Stimulated activated CD4-positive, alpha-beta T cell treated with anti-CD3 and anti-CD28 coated beads, TNF-alpha, amount 100 ng/mL, for 1 hour (primary cell): ENCODE measurements at regions not wholly inside any gene's neighbourhood (a gene's known extent, or its start where the extent isn't known, plus 50 kb on each side); places are given as distances from the start of the nearest gene placed in this dataset.
"Not testable (repeated sequence)": the region's sequence is repeated elsewhere in the genome, so short reads cannot be mapped to it uniquely, and the experiment has no call there.

Source experiments
- DNase-seq, 3 donors: peaks; one replicate each; pipeline ENCODE4 v3.0.0-alpha.2; 2020; ENCODE audit warnings: low read depth in 3 of 3, low spot score in 1 of 3

DNA sequence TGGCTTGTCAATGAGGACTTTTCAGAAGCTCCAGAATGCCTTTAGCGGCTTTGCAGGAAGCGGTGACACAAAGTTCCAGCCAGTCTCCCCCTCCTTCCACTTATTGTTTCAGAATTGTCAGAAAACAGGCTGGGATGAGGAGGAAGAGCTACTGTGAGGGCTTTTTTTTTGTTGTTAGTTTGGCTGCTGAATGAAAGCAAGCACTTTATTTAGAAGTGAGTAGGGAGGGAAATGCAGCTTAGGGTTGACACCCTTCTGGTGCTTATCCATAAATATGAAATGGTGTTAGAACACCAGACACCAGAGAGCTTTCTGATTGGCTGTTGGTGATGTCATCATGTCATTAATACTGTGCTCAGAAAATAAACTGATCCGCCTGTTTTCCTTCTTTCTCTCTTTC, 251.5 kb downstream of the SOX4 start:
- DNase-seq = no peak

DNA sequence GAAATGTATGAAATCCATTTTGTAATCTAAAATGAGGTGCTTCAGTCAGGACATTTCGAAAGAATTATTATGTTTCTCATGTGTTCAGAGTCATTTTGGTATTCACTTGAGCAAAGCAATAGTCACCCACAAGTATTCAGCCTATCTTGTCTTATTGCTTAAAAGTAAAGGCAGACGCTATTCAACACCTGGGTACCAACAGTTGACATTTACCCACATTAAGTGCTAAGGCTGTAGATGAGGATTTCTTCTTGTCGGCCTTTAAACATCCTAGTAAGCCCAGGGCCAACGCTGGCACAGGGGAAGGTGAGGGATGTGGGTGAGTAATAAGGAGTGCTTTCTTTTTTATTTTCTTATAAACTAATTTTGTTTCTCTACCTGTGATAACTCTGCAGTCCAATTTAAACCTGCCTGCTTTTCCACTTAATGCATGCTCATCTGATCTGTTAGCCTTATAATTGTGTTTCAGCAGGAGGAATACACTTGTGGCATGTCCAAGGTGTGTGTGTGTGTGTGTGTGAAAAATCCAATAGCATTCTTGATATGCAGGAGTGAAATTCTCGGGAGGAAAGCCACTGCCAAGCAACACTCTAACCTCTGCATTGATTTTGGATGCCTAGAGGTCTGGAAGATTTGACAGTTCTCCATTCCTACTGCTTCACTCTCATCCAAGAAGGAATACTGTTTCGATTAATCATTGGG, 252.0 kb downstream of the SOX4 start:
- DNase-seq = no peak

DNA sequence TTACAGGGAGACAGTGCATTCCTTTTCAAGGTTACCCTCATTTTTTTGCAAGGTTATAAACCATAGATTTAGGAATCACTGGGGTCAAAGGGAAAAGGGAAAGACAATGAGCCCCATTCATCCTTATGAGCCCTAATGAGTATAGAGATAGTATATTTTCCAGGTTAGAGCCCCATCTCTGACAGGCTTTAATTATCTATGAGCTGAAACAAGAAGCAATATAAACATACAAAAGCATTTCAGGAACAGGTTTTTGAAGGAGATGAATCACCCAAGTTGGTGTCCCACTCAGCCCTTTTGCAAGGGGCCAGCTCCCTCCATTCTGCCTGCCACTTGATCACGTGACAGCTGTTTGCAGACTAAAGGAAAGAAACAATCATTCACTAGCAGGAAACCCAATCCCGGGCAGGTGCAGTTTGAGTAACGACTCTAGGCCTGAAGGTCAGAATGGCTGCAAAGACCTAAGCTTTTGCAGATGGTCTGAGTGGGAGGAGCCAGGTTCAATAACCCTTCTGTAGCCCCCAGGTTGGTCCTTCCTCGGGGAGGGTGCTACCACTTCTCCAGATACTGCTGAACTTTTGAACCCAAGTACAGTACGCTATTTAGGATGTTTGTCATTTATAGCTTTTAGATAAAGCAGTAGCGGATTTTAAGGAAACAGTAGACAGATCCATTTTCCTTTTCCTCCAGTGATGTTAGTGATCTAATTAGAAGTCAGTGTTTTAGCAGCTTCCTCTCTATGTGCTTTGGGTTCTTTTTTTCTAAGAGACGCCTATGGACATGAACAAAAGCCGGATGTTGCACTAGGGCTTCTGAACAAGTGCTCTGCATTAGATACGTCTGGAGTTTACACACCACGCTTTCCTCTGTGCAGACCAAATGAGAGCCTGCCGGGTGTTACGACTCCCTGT, 253.2 kb downstream of the SOX4 start:
- DNase-seq = no peak

DNA sequence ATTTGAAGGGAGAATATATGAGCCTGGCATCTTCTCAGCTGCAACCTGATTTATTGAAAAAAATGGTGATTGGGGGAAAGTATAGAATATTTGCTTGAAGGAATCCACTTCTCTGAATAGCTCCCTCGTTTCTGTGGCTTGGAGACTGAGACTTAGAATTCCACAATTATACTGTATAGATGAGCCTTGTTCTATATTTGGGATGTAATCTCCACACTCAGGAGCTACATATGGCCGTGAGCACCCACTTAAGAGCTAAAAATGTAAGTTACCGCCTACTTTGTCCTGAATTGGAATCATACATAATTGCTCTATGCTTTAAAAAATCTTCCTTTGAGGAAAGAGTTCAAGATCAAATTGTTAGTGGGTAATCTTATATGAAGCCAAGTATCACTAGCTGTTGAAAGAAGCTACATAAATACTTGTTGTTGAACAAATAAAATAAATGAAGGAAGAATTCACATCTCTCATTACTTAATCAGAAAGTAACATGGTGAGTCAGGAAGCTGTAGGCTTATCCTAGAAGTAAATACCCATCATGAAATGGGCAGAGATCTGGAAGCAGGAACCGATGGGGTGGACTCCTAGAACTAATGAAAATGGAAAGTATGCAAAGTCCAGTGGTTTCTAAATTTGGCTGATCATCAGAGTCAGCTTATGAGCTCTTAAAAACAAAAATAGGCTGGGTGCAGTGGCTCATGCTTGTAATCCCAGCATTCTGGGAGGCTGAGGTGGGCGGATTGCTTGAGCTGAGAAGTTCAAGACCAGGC, 254.3 kb downstream of the SOX4 start:
- DNase-seq = no peak

DNA sequence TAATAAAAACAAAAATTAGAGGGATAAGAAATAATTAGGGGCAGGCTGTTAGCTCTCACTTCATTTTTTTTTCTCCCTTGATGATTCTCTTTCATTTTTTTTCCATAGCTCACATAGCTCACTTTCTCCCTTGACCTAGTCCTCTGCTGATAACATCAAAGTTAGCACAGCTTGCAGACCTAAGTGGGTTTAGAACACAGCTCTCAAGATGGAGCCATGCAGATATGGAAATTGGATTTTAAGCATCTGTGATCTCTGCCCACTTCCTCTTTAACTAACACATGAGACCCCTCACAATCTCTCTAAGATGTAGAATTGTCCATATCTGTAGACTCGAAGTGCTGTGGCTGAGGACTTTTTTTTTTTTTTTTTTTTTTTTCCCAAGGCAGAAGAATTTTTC, 257.1 kb downstream of the SOX4 start:
- no peak for DNase-seq

DNA sequence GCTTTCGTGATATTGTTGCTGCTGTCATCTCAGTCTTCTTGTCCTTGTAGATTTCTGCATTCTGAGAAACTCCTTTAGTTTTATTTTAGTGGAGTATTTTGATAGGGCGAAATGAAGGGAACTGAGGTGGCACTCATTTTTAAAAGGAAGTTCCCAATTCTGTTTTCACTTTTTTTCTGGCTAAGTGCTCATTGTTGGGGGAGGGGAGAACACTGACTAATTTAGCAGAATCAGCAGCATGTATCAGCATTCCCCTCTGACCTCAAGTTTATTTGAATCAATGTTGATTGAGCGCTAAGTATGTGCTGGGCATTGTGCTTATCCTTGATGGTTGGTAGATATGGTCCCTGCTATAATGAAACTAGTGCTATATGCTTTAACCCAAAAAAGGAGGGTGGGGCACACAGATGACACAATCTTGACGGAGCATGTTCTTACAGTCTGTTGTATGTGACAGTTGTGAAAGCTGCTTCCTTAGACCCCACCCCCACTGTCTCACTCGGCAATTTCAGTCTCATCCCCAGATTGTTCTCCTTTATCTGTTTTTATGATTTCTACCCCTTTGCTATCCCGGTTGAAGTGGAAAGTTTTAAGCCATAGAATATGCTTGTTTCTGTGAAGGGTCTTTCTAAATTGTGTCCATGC, 262.4 kb downstream of the SOX4 start:
- DNase-seq = no peak

DNA sequence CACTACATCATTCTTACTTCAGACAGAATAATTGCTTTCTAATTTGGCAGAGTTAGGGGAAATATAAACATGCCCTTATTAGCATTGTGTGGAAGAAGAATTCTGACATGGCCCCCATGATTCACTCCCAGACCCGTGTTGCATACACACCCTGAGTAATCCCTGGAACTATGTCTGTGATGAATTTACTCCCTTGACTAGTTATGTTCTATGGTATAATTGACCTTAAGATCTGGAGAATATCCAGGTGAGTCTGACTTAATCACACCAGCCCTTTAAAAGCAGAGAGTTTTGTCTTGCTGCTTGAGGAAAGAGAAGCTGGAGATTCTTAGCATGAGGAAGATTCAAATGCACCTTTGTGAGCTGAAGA, 262.9 kb downstream of the SOX4 start:
- no peak for DNase-seq

DNA sequence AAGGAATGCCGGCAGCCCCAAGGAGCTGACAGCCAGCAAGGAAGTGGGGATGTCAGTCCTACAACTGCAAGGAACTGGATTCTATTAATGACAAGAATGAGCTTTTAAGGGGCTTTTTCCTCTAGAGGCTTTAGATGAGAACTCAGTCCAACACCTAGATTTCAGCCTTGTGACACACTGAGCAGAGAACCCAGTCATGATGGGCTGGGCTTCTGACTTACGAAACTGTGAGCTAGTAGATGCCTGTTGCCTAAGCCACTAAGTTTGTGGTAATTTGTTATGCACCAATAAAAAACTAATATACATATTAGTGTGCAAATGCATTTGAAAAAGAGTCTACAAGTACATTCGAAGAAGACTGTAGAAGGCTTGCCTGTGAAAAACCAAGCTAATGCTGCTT, 263.3 kb downstream of the SOX4 start:
- no peak for DNase-seq

DNA sequence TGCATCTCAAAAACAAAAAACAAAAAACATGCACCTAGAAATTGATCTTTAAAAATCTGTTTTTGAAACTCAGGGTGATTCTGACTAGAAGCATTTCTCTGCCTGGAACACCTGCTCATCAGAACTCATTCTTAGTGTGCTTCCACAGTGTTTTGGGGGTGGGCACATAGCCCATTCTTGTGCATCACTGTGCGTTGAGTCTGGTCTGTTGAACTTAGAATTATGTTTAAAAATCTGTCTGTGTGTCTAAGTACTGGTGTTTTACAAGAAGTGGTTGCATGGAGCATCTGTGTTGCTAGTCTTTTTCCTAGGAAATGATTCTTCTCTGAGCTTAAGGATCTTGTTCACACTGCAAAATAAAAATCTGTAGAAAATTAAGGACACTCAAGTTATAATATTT, 264.5 kb downstream of the SOX4 start:
- DNase-seq = no peak

DNA sequence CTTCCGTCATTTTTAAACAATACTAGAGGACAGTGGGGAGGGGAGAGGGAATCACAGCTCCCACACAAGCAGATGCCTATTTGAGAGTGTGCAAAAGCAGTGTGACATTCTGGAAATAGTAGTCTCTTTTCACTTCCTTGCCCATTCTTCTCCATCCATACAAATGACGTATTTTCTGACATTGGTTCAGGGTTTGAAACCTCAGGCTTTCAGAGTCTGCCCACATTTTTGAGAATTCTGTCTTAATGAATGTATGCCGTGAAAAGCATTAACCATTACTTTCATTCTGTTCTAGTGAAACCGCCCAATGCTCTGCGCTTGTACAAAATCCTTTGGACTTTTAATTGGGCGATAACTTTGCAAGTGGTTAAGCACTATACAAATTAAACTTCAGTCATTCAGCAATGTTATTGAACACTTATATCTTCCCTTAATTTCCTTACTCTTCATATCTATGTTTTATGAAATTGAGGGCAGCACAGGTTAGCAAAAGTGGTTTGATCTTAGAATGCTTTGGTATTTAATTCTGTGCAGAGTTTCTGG, 265.7 kb downstream of the SOX4 start:
- DNase-seq = no peak

DNA sequence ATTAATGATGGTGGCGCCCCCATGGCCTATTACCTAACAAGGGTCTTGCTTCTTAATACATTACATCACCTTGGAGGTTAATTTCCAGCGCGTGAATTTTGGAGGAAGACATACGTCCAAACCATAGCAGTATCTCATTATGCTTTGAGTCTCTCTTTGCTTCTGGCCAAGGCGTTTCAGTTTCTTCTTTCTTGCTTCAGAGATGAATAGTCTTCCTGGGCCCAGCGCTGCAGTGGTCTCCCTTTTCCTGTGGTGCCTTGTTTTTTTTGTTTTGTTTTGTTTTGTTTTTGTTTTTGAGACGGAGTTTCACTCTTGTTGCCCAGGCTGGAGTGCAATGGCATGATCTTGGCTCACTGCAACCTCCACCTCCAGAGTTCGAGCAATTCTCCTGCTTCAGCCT, 268.4 kb downstream of the SOX4 start:
- DNase-seq = no peak

DNA sequence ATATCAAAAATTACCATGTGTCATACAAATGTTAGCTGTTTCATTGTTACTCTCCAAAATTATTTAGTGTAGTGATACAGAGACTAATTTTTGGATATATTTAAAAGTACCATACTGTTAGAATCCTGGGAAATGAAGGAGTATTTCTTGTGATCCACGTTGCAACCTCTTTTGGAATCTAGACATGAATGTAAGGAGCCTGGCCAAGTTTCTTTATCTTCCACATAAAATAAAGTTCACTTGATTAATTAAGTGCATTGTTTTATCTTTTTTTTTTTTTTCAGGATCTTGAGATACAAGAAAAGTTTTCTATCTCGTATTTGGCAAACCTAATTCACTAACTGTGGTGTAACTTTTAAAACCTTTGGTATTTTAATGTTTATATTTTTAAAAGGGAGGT, 270.7 kb downstream of the SOX4 start:
- no peak for DNase-seq

DNA sequence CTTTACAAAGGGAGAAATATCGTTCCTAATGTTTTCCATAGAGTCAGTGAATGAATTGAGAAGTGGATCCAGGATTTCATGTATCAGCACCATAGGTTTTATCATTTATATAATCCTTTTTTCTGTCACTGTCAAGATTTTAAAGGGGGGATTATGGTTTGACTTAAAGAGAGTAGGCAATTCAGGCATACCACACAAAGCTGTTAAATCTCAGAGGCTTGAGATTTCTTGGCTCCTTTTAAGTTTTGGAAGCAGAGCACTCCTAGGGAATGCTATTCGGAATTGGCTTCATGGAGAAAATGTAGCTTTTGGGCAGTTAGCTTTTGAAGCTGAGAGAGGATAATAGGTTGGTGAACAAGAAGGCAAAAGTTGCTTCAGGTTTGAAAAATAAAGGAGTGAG, 274.7 kb downstream of the SOX4 start:
- DNase-seq = no peak

DNA sequence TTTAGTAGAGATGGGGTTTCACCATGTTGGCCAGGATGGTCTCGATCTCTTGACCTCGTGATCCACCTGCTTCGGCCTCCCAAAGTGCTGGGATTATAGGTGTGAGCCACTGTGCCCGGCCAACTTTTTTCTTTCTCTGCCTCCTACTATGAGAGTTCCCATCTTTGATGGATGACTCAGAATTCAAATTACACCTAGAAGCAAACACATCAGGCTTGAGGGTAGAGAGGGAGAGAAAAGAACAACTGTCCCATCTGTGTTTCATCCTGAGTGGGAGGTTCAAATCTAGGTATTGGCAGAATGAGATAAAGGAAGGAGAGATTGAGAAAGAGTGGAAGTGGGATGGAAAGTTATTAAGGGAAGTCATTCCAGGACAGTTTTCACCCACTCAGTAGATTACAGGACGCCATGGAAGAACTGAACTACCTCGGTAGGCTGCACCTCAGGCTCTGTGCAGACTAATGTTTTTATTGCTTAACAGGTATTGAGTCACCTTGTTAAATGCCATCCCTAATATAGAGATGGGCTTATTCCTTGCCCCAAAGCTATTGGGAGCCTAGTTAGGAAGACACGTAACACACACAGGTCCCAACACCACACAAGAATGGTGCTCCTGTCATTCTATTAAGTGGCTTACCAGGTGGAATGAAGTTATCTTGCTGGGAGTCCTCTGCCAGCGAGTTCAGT, 275.7 kb downstream of the SOX4 start:
- no peak for DNase-seq

DNA sequence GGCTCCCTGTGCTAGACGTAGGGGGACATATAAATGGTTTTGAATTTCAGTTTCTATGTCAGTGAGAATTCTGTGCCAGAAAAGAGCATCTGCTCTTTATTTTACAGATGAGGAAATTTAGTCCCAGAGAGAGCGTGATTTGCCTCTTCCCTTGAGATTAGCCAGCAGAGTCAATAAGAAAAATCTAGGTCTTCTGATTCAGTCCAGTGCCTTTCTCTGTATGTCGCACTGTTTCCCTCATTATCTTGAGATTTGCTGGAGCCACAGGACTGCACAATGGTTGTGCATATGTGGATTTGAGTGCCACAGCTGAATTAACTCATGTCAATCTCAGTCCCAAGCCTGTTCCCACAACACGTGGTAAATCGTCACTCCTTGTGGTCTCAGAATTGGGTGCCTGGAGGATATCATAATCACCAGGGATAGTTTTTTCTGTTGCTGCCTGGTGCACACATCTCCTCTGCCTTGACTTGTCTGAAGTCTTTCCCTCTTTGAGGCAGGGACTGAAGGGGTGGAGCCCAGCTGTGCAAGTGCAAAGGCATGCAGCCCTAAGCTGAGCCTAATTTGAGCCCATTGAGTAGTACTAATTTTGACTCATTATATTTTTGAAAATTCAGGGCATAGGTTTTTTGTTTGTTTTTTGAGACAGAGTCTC, 276.7 kb downstream of the SOX4 start:
- DNase-seq = no peak

DNA sequence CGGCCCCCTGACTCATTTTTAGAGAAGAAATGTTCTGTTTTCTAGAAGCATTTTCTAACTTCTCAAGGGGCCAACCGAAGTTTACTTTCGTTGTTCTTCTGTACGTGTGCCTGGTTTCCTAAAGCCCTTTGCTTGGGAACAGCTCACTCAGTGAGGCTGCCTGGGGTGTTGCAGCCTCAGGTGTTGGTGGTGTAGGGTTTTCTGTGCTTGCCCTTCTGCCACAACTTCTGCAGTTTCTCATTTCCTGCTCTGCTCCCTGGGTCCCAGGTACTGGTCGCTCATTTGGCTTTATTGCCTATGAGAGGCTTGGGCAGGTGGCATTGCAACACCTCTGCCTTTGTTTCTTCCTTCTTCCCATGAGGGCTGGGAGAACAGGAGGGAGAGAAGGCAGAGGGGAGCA, 278.3 kb downstream of the SOX4 start:
- DNase-seq = no peak

DNA sequence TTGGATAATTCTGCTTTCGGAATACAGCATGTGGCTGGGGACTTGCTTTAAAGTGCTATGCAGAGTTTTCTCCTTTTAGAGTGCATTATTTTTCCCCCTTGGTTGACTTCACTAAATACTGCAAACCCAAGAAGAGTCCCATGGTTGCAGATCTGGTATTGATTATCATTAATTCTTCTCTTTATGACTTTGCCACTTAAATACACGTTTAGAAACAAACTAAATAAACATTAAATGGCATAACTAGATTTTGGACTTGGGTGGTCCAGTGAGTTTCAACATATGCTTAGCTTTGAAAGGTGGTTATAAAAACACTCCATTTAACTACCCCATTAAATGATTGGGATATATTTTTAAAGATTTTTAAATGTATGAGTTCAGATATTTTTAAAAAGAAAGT, 279.2 kb downstream of the SOX4 start:
- no peak for DNase-seq

DNA sequence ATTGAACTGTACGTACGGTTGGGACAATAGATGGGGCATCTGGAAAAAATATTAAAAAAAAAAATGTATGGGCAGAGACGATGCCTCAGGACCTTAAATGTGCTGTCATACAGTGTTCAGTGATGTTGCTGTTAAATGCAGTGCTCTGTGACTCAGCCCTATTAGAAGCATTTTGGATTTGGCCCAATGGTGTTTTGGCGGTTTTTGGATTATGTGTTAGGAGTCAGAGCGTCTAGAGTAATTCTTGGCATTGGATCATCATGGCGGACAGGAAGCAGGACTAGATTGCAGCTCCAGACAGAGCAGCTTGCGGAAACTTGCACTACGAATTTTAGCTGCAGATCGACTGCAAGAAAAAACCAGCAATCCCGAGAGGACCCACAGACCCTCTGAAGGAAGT, 280.0 kb downstream of the SOX4 start:
- no peak for DNase-seq

DNA sequence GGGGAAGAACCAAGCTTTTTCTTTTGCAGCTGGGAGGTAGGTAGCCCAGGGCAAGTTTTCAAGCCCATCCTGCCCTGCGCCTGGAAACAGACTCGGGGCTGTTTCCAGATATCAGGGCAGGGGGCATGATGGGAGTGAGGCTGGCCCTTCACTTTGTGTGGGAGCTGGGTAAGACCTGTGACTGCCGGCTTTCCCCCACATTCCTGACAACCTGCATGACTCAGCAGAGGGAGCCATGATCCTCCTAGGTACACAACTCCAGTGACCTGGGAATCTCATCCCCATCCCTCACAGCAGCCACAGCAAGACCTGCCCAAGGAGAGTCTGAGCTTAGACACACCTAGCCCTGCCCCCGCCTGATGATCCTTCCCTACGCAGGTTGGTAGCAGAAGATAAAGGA, 280.8 kb downstream of the SOX4 start:
- no peak for DNase-seq

DNA sequence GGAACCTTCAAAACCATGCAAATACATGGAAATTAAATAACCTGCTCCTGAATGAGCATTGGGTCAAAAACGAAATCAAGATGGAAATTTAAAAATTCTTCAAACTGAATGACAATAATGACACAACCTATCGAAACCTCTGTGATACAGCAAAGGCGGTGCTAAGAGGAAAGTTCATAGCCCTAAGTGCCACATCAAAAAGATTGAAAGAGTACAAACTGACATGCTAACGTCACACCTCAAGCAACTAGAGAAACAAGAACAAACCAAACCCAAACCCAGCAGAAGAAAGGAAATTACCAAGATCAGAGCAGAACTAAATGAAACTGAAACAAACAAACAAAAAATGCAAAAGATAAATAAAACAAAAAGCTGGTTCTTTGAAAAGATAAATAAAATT, 283.5 kb downstream of the SOX4 start:
- not testable (repeated sequence) for DNase-seq
